Ishikawa (cell line): ENCODE measurements at regions not wholly inside any gene's neighbourhood (a gene's known extent, or its start where the extent isn't known, plus 50 kb on each side); places are given as distances from the start of the nearest gene placed in this dataset.

ENCODE experiments used
- CEBPB ChIP-seq: IDR thresholded peaks from 2 replicates; pipeline ENCODE4 v1.6.1; 2012
- CREB1 ChIP-seq: IDR thresholded peaks from 2 replicates; pipeline ENCODE4 v1.6.1; 2012; ENCODE audit warnings: low read depth
- EGR1 ChIP-seq: IDR thresholded peaks from 2 replicates; pipeline ENCODE4 v1.6.1; 2012
- EP300 ChIP-seq: IDR thresholded peaks from 2 replicates; pipeline ENCODE4 v1.6.1; 2012; ENCODE audit warnings: borderline replicate concordance
- FOXM1 ChIP-seq: IDR thresholded peaks from 2 replicates; pipeline ENCODE4 v1.6.1; 2012; ENCODE audit warnings: low read depth, borderline replicate concordance
- NFIC ChIP-seq: IDR thresholded peaks from 2 replicates; pipeline ENCODE4 v1.6.1; 2012
- RAD21 ChIP-seq: IDR thresholded peaks from 2 replicates; pipeline ENCODE4 v1.6.1; 2012; ENCODE audit warnings: low read depth
- TAF1 ChIP-seq: IDR thresholded peaks from 2 replicates; pipeline ENCODE4 v1.6.1; 2012; ENCODE audit warnings: low read depth, mild to moderate bottlenecking
- TCF12 ChIP-seq: IDR thresholded peaks from 2 replicates; pipeline ENCODE4 v1.6.1; 2012; ENCODE audit warnings: low read depth
- TEAD4 ChIP-seq: IDR thresholded peaks from 2 replicates; pipeline ENCODE4 v1.6.1; 2012
- USF1 ChIP-seq: IDR thresholded peaks from 2 replicates; pipeline ENCODE4 v1.6.1; 2012
- YY1 ChIP-seq: IDR thresholded peaks from 2 replicates; pipeline ENCODE4 v1.6.1; 2012; ENCODE audit warnings: low read depth
- ZBTB7A ChIP-seq: IDR thresholded peaks from 2 replicates; pipeline ENCODE4 v1.6.1; 2012; ENCODE audit warnings: low read depth
- TF ChIP-seq, protein P1 (sequence below): IDR thresholded peaks from 2 replicates; pipeline ENCODE4 v1.6.1; 2012; ENCODE audit warnings: low read depth, mild to moderate bottlenecking
- TF ChIP-seq, protein P2 (sequence below): IDR thresholded peaks from 2 replicates; pipeline ENCODE4 v1.6.1; 2012

- TF ChIP-seq ZBTB7A (no peak), CEBPB (no peak), TAF1 (no peak), TCF12 (no peak), EGR1 (no peak), EP300 (no peak), TEAD4 (no peak), NFIC (no peak), USF1 (no peak), CREB1 (no peak), FOXM1 (no peak)
- TF ChIP-seq, protein P1, sequence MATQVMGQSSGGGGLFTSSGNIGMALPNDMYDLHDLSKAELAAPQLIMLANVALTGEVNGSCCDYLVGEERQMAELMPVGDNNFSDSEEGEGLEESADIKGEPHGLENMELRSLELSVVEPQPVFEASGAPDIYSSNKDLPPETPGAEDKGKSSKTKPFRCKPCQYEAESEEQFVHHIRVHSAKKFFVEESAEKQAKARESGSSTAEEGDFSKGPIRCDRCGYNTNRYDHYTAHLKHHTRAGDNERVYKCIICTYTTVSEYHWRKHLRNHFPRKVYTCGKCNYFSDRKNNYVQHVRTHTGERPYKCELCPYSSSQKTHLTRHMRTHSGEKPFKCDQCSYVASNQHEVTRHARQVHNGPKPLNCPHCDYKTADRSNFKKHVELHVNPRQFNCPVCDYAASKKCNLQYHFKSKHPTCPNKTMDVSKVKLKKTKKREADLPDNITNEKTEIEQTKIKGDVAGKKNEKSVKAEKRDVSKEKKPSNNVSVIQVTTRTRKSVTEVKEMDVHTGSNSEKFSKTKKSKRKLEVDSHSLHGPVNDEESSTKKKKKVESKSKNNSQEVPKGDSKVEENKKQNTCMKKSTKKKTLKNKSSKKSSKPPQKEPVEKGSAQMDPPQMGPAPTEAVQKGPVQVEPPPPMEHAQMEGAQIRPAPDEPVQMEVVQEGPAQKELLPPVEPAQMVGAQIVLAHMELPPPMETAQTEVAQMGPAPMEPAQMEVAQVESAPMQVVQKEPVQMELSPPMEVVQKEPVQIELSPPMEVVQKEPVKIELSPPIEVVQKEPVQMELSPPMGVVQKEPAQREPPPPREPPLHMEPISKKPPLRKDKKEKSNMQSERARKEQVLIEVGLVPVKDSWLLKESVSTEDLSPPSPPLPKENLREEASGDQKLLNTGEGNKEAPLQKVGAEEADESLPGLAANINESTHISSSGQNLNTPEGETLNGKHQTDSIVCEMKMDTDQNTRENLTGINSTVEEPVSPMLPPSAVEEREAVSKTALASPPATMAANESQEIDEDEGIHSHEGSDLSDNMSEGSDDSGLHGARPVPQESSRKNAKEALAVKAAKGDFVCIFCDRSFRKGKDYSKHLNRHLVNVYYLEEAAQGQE = no peak
- TF ChIP-seq, protein P2, sequence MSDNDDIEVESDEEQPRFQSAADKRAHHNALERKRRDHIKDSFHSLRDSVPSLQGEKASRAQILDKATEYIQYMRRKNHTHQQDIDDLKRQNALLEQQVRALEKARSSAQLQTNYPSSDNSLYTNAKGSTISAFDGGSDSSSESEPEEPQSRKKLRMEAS = no peak
These were observed 604.0 kb downstream of the GALC start for GRCh38 chr14:87388946-87389345.

- TF ChIP-seq, protein P1 = no peak
- TF ChIP-seq RAD21 (no peak), CREB1 (no peak), FOXM1 (no peak)
These were observed 605.2 kb downstream of the GALC start for GRCh38 chr14:87387806-87388205.

- TF ChIP-seq RAD21 (no peak), CEBPB (no peak), USF1 (no peak), EGR1 (no peak), FOXM1 (no peak), TEAD4 (no peak), TCF12 (no peak), TAF1 (no peak), ZBTB7A (no peak), CREB1 (no peak), EP300 (no peak)
- TF ChIP-seq, protein P2 = no peak
- TF ChIP-seq, protein P1 = no peak
These were observed 606.5 kb downstream of the GALC start for GRCh38 chr14:87386524-87386923.

- TF ChIP-seq RAD21 (no peak), TEAD4 (no peak), CEBPB (no peak), YY1 (no peak), EGR1 (no peak), EP300 (no peak), CREB1 (no peak)
- TF ChIP-seq, protein P1 = no peak
- TF ChIP-seq, protein P2 = no peak
These were observed 612.9 kb downstream of the GALC start for GRCh38 chr14:87380054-87380453.
